DOHH2 (cell line): ENCODE measurements at regions not wholly inside any gene's neighbourhood (a gene's known extent, or its start where the extent isn't known, plus 50 kb on each side); places are given as distances from the start of the nearest gene placed in this dataset.

Source experiments
- H3F3A ChIP-seq: fragments of 200-600 bp; sonication (generic), shearing (Covaris generic); 2 replicates; pipeline ENCODE4 v1.6.0; 2016; ENCODE audit warnings: antibody characterized with exemption, mild to moderate bottlenecking; ENCODE audit not compliant: control insufficient read depth, insufficient read depth
- H3K27ac ChIP-seq: fragments of 200-600 bp; sonication (generic); 2 replicates; pipeline ENCODE4 v1.5.1; 2014; ENCODE audit warnings: low read depth, mild to moderate bottlenecking, low read length, moderate library complexity
- H3K27me3 ChIP-seq: fragments of 200-600 bp; sonication (generic); 2 replicates; pipeline ENCODE4 v1.6.1; 2014; ENCODE audit warnings: mild to moderate bottlenecking, low read length, mixed read lengths; ENCODE audit not compliant: control insufficient read depth
- H3K36me3 ChIP-seq: fragments of 200-600 bp; sonication (generic); 2 replicates; pipeline ENCODE4 v1.6.1; 2014; ENCODE audit warnings: mild to moderate bottlenecking, low read length, moderate library complexity, mixed read lengths; ENCODE audit not compliant: control insufficient read depth
- H3K4me1 ChIP-seq: fragments of 200-600 bp; sonication (generic); 2 replicates; pipeline ENCODE4 v1.6.1; 2014; ENCODE audit warnings: mild to moderate bottlenecking, low read length, mixed read lengths; ENCODE audit not compliant: control insufficient read depth
- H3K4me2 ChIP-seq: fragments of 200-600 bp; sonication (generic); 2 replicates; pipeline ENCODE4 v1.6.0; 2014; ENCODE audit warnings: mild to moderate bottlenecking, low read length, moderate library complexity
- H3K4me3 ChIP-seq: fragments of 200-600 bp; sonication (generic); 2 replicates; pipeline ENCODE4 v1.5.1; 2014; ENCODE audit warnings: mild to moderate bottlenecking, low read length, mixed read lengths
- H3K79me2 ChIP-seq: fragments of 200-600 bp; sonication (generic); 2 replicates; pipeline ENCODE4 v1.6.1; 2014; ENCODE audit warnings: mild to moderate bottlenecking, low read length, mixed read lengths; ENCODE audit not compliant: control insufficient read depth
- H3K9me2 ChIP-seq: fragments of 200-600 bp; sonication (generic); replicated peaks from 2 replicates; pipeline ENCODE4 v1.6.1; 2014; ENCODE audit warnings: mild to moderate bottlenecking, low read length, mixed read lengths; ENCODE audit not compliant: control insufficient read depth
- H3K9me3 ChIP-seq: fragments of 200-600 bp; sonication (generic); 2 replicates; pipeline ENCODE4 v1.6.1; 2014; ENCODE audit warnings: antibody characterized with exemption, low read length, mixed read lengths; ENCODE audit not compliant: control insufficient read depth, insufficient read depth
- H4K20me1 ChIP-seq: fragments of 200-600 bp; sonication (generic); 2 replicates; pipeline ENCODE4 v1.6.0; 2014; ENCODE audit warnings: low read depth, mild to moderate bottlenecking, antibody characterized with exemption, low read length, moderate library complexity; ENCODE audit not compliant: control insufficient read depth, insufficient read depth
- EZH2phosphoT487 ChIP-seq: fragments of 200-600 bp; sonication (generic); IDR thresholded peaks from 2 replicates; pipeline ENCODE4 v1.6.1; 2017; ENCODE audit warnings: borderline replicate concordance, mild to moderate bottlenecking, antibody characterized with exemption, low read length, moderate library complexity, mixed read lengths
- TF ChIP-seq, protein P1 (sequence below): fragments of 200-600 bp; sonication (generic); IDR thresholded peaks from one replicate; pipeline ENCODE4 v1.5.1; 2014; ENCODE audit warnings: antibody characterized with exemption, mild to moderate bottlenecking, low read depth, low read length; ENCODE audit not compliant: poor library complexity, severe bottlenecking

DNA sequence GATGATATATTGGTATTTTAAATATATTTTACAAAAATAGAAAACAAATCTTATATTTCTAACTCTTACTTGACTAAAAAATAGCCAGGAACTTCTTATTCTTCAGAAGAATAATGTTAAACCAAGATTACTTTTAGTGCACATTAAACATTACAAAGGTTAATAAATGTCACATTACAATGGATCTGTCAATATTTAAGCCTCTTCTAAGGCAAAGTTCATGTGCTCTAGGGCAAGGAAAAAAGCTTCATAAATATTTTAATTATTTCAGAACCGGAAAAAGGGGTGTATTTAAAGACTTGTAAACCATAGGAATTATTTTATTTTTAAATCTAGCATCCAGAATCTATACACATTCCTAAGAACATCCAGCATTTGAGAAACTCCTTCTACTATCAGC is 166.9 kb upstream of the ROBO2 start:
- no peaks in the 10 kb centered on the region for H3K27me3 ChIP-seq
- no peak overlapping the region for H3K27ac ChIP-seq
- no peaks in the 10 kb centered on the region for H4K20me1 ChIP-seq
- no peak overlapping the region for H3K4me3 ChIP-seq
- H3K79me2 ChIP-seq: no peaks in the 10 kb centered on the region
- no peaks in the 10 kb centered on the region for H3K9me2 ChIP-seq
- no peaks in the 10 kb centered on the region for H3K9me3 ChIP-seq
- no peaks in the 10 kb centered on the region for H3F3A ChIP-seq
- TF ChIP-seq EZH2phosphoT487: no peak
- TF ChIP-seq, protein P1, sequence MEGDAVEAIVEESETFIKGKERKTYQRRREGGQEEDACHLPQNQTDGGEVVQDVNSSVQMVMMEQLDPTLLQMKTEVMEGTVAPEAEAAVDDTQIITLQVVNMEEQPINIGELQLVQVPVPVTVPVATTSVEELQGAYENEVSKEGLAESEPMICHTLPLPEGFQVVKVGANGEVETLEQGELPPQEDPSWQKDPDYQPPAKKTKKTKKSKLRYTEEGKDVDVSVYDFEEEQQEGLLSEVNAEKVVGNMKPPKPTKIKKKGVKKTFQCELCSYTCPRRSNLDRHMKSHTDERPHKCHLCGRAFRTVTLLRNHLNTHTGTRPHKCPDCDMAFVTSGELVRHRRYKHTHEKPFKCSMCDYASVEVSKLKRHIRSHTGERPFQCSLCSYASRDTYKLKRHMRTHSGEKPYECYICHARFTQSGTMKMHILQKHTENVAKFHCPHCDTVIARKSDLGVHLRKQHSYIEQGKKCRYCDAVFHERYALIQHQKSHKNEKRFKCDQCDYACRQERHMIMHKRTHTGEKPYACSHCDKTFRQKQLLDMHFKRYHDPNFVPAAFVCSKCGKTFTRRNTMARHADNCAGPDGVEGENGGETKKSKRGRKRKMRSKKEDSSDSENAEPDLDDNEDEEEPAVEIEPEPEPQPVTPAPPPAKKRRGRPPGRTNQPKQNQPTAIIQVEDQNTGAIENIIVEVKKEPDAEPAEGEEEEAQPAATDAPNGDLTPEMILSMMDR: no peak
- H3K4me1 ChIP-seq: no peaks in the 10 kb centered on the region
- H3K36me3 ChIP-seq: no peaks in the 10 kb centered on the region
- H3K4me2 ChIP-seq: no peak overlapping the region

DNA sequence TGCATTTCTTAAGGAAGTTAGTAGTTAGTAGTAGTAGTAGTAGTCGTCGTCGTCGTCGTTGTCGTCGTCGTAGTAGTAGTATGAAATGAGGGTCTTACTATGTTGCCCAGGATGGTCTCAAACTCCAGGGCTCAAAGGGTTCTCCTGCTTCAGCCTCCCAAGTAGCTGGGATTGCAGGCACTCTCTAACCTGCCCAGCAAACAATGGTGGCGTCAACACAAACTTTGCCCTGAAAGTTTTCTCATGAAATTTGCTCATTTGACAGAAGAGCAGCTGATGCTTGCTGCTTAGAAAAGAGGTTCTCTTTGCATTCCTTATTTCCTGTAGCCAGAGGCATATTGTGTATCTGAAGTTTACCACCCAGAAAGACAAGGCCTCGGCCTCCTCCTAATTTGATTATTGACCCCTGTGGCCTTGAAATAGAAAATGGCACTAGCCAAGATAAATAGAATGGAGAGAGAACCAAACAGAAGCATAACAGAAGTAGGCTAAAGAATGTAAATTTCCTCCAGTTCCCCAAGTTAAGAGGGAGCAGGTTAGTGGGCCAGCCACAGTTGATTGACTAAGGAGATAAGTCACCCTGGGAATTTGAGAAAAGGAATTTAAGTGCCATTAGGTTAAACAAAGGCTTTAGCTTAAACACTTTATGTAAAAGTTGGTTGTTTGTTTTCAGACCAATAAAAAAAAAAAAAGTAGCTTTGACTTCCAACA is 166.2 kb upstream of the ROBO2 start:
- Histone ChIP-seq H3K4me1 (no peaks in the 10 kb centered on the region), H3K4me3 (no peak overlapping the region), H3K27ac (no peak overlapping the region), H3K36me3 (no peaks in the 10 kb centered on the region), H4K20me1 (no peaks in the 10 kb centered on the region), H3K79me2 (no peaks in the 10 kb centered on the region), H3K27me3 (no peaks in the 10 kb centered on the region), H3F3A (no peaks in the 10 kb centered on the region), H3K4me2 (no peak overlapping the region), H3K9me2 (no peaks in the 10 kb centered on the region), H3K9me3 (no peaks in the 10 kb centered on the region)
- no peak for TF ChIP-seq EZH2phosphoT487
- TF ChIP-seq, protein P1: no peak

DNA sequence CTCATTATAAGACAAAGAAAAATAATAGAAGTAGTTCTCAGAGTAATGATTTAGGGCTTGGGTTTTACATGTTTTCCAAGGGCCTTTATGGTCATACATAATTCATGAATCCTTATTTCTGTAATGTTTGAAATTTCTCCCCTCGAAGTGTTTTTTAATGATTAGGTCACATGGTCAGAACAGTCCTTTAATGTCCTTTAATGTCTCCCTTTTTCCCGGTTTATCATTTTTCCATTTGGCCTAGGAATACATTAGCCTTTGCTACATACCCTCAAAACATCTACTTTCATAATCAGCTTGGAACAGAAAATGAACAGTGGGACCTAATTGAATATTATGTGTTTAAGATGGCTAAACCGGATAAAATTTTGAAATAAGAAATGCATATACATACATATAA is 159.9 kb upstream of the ROBO2 start:
- Histone ChIP-seq H3K4me2 (no peak overlapping the region), H3K4me1 (no peaks in the 10 kb centered on the region), H3K79me2 (no peaks in the 10 kb centered on the region), H4K20me1 (no peaks in the 10 kb centered on the region), H3K9me2 (no peaks in the 10 kb centered on the region), H3K9me3 (no peaks in the 10 kb centered on the region), H3F3A (no peaks in the 10 kb centered on the region), H3K27ac (no peak overlapping the region), H3K36me3 (no peaks in the 10 kb centered on the region), H3K27me3 (no peaks in the 10 kb centered on the region), H3K4me3 (no peak overlapping the region)
- TF ChIP-seq EZH2phosphoT487: no peak
- TF ChIP-seq, protein P1: no peak
